Stimulated activated CD4-positive, alpha-beta T cell treated with anti-CD3 and anti-CD28 coated beads, Interleukin-1b, Interleukin-23, amount 100 ng/mL, for 48 hours (primary cell): ENCODE measurements at regions not wholly inside any gene's neighbourhood (a gene's known extent, or its start where the extent isn't known, plus 50 kb on each side); places are given as distances from the start of the nearest gene placed in this dataset.

ENCODE experiments used
- DNase-seq: peaks from one replicate; pipeline ENCODE4 v3.0.0-alpha.2; 2020

DNA sequence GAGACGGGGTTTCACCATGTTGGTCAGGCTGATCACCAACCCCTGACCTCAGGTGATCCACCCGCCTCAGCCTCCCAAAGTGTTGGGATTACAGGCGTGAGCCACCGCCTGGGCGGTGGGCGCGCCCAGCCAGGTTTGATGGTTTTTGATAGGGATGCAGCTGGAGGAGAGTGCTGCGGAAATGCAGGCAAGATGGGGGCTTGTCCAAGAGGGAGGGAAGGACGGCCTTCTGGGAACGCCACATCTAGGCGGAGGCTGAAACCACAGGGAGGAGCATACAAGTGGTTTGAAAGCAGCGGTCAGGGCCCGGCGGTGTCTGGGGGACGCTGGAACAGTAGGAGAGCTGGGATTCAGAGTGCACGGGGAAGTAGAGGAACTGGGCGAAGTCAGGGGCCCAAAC, 134.6 kb downstream of the VRK1 start:
- DNase-seq = no peak

DNA sequence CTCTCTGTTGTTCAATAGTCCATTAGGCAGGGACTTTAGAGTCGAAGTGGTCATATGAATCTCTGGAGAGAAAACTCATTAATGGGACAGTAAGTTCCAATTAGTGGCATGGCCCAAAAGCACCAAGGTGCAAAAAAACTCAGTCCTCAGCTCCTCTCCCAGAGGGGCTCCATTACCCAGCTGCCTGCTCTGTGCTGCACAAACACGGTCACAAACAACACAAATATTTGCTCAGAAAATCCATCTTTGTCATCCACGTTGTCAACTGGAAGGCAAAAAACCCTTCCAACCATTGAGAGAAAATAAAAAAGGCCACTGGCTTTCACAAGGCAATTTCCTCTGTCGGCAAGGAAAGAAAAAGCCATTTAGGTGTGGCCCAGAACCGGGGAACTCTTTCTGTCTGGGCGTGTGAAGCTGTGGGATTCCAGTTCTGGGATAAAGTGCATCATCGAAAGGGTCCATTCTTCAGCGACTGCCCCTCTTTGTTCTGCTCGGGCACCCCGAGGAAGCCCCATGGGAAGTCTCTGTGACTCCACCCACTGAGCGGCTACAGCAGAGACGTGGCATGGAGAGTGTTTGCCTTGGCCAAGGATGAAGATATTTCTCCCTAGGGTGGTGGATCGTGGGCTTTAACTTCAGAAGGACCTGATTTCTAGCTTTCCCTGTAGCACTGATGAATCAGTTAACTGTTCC, 137.6 kb downstream of the VRK1 start:
- DNase-seq = no peak

DNA sequence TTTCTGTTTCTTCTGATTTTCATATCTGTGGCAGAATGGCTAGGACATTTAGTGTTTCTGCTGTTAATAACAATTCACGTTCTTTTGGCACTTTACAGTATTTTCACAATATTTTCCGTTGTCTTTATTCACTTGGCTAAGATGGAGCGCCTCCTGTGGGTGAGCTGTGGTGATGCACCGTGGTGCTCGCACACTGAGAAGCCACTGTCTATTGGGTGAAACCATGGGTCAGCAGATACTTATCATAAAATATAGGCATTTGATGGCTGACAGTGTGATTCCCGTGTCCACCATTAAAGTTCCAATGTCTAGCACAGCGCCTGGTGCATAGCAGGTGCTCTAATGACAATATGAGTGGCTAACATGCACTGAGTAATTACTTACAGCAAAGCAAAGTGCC, 141.8 kb downstream of the VRK1 start:
- DNase-seq = no peak

DNA sequence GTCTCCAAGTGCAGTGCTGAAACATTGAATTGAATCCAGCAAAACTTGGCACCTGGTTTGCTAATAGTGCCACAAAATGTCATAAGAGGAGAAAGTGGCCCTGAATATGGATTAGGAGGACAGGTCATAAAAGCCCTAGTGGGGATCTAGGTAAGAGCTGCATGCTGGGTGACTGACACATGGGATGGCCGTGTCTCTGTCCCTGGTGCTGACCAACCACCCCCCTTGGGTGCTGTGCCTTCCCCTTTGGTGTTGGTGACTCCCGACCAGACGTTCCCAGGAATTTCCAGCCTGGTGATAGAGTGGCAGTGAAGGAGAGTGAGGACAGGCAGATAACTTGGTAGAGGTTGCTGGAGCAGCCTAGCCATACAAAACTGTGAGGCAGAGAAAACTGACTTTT, 142.8 kb downstream of the VRK1 start:
- no peak for DNase-seq

DNA sequence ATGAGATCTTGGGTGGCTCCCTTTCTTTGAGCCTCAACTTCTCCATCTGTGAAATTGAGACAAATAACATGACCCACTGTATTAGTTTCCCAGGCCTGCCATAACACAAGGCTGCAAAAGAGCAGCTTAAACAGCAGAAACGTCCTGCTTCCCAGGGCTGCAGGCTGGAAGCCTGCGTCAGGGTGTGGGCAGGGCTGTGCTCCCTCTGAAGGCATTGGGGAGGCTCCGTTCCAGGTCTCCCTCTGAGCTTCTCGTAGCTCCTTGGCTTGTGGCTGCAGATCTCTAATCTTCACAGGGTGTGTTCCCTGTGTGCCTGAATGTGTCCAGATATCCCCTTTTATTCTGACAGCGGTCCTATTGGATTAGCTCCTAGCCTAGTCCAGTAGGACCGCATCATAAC, 147.1 kb downstream of the VRK1 start:
- no peak for DNase-seq

DNA sequence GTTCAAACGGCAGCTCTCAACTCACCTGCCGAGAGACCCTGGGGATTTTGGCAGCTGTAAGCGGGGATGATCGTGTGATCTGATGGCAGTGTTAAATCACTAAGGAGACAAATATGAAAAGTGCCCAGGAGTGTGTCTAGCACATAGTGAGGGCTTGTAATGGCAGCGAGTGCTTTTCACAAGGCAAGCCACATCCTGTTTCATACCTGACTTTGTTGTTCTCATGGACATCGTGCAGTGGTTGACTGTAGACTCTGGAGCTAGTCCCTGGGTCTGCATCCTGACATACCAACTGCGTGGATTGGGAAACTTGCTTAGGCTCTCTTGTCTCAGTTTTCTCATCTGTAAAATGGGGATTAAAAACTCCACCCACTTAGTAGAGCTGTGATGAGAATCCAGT, 148.5 kb downstream of the VRK1 start:
- no peak for DNase-seq

DNA sequence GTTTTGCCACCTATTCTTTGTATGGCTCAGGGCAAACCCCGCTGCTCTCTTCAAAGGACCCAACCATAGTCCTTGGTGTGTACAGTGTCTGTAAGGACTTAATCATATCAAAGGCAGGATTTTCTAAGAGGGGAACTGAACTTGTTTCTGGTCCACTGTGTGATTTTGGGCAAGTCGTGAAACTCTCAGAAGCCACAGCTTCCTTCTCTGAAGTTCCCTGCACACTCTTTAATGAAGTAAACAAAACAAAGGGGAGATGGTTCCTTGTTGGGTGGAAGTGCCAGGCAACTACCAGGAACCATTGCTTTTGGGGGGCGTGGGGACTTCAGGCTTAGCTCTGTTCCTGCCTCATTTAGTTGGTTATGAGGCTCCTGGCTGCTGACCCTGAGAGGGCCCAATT, 152.4 kb downstream of the VRK1 start:
- no peak for DNase-seq

DNA sequence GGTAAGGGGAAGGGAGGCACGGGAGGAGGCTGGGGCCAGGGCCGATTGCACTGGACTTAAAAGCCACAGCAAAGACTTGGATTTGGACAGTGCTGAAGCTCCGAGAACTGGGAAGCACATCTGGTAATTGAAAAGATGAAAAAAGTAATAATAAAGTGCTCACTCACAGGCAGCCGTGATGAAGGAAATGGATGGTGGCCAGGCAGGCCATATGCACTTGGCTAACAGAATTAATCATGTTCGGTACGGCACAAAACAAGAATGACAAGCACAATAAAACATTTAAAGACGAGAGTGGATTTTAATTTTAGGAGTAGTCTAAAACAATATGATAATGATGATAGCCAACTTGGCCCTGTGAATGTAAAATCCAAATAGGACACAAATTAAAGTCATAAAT, 154.3 kb downstream of the VRK1 start:
- no peak for DNase-seq

DNA sequence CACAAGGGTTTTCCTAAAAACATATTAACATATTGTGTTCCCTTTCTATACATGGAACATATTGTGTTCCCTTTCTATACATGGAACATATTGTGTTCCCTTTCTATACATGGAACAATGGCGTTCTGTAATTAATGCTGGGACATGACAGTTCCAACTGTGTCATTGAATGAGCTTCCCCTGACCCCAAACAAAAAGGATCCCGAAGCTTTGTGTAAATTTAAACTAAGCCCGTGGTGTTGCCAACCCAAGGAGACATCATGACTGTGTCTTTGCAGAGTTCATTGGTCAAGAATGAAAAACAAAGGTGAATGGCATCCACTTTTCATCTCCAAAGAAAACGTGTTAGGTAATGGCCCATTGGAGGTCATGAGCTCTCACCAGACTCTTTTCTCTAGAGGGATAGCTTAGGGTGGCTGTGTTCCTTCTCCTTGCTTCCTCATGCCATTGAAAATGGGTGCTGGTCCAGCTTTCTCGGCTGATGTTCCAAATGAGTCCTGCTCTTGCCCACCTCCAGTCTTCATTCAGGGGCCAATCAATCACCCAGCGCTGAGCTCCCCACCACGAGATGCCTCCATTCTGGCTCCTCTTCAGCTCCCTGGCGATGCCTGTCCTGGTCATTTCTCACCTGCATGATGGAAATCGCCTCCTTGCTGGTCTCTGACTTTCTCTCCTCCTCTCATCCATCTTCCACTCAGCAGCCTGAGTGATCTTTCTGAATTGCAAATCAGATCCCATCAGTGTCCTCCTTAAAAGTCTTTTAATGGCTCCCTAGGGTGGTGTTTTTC, 156.1 kb downstream of the VRK1 start:
- DNase-seq = no peak

DNA sequence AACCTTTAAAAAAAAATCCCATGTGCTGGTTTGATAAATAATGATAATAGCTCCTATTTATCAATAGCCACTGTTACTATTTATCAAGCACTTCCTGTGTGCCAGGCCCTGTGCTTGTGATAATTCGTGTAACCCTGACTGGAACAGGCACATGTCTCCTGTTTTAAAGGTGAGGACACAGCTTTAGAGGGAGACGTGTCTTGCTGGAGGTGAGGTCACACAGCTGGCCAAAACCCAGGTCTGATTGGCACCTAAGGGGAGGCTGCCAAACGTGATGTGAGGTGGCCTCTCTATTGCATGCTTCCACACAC, 156.6 kb downstream of the VRK1 start:
- DNase-seq = no peak

DNA sequence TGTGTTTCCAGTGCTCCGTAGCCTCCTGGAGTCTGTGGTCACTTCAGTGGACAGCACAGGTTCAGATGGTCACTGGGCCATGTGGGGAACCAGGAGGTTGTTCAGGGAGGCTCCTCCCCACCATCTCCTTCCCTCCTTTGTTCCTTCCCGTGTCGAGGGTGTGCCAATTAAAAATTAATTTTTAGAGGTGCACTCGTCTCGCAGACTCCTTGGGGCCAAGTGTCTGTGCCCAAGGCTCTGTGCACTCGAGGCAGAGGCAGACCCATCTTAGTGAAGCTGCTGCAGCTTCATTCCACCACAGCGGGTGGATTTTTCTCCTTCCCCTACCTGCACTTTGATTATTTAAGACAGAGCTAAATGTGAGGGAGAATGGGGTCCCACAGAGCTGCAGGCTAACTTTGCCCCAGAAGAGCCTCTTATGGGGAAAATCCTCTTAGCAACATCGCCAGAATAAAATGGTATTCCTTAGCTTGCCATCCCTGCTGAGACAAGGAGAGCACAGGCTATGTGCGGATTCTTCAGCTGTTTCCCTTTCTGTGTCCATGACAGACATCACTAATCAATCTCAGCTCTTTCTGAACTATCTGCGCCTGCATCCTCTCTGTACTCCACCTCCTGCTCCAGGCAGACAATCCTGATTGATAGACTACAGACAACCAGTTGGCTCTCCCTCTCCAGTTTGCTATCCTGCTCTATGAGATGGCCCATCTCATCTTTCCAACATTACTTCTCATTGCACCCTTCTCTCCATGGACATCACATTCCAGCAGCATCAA, 159.5 kb downstream of the VRK1 start:
- no peak for DNase-seq

DNA sequence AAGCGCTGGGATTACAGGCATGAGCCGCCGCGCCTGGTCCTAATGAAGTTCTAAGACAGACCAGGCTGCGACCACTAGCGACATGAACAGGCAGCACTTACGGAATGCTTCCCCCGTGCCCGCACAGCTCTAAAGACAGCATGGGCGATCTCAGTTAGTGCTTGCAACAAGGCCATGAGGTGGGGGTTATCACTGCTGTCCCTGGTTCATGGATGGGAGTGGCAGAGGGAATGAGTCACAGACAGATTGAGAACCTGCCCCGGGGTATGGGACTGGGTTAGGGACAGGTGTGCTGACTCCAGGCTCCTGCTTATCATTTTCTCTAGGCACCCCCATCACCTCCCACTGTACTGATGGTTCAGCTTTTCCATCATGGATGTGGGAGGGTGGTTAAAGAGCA, 160.9 kb downstream of the VRK1 start:
- DNase-seq = no peak

DNA sequence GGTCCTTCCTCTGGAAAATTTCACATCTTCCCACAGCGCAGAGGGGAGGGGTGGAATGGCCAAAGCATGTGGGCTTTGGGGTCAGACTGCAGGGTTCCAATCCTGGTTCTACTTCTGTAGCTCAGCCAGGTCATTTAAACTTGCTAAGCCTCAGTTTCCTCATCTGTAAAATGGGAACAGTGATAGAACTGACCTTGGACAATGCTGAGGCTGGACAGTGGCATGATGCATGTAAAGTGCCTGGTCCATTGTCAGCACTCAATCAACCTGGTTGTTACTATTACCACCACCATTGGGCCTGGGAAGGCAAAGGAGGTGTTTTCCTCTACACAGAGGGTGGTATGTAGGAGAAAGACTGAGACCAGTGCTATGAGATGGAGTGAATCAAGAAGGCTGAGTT, 162.8 kb downstream of the VRK1 start:
- DNase-seq = no peak

DNA sequence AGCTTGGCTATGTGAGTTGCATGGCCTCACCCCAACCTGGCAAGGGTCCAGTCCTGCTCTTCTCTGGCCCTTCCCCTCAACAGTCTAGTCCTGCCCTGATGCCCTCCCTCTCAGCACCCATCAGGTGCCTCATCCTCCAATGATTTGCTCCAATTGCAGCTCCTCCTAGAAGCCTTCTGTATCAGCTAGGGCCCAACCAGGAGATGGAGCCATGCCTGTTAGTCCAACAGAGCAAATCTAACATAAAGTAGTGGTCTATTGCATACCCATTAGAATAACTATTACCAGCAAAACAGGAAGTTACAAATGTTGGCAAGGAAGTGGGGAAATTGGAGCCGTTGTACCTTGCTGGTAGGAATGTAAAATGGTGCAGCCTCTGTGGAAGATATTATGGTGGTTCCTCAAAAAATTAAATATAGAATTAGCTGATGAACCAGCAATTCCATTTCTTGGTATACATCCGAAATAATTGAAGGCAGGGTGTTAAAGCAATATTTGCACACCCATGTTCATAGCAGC, 163.5 kb downstream of the VRK1 start:
- no peak for DNase-seq

DNA sequence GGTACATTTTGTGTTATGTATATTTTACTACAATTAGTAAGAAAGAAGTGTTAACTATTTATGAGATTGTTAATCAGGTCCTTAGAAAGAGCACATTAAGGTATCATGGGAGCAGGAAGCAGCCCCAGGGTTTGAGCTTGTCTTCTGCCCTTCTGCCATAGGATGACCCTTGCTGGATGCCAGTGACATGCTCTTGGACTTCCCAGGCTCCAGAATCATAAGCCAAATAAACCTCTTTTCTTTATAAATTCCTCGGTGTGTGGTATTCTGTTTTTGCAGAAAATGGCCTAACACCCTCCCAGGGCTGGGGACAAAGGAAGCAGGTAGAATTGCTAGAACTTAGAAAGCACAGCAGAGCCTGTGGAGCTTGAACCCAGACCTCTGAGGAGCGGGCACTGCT, 164.7 kb downstream of the VRK1 start:
- DNase-seq = no peak

DNA sequence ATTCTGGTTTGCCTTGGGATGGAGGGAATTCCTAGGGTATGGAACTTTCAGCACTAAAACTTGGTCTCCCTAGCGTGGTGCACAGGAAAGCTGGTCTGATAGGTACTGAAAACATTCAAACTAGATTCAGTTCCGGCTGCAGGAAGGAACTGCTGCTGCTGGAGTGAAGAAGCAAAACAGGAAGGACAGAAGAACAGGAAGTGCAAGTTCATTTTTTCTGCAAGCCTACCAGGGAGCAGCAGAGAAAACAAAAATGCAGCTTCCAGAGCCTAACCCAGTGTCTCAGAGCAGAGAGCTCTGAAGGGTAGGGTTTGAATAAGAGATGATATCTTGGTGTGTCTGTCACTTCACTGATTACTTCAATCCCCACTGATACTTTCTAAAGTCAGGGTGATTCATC, 165.2 kb downstream of the VRK1 start:
- DNase-seq = no peak

DNA sequence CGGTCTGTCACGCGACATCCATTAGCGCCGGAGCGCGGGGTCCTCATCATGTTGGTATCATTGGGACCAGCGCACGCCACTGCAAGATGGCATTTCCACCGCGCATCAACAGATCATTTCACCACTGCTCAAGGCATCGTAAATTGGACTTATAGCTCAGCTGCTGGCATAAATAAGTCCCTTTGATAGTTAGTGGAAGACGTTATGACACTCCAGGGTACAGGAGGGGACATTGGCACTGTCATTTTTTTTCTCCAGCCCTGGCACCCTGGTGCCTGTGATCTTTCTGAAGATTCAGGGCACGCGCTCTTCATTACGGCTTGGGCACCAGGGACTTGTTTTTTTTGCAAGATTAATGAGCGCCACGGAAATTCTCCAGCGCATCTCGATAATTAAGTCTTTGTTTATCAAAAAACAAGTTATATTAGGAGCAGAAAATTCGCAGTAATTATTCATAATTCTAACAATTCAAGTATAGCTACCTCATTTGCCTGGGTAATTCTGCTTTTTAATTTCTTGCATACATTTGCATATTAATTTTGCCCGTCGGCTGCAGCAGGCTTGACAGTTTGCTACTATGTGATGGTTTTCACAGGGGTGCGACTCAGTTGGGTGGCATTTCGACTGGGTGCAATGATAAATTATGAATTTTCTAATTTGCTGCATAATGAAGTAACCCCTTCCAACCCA, 167.7 kb downstream of the VRK1 start:
- DNase-seq = no peak

DNA sequence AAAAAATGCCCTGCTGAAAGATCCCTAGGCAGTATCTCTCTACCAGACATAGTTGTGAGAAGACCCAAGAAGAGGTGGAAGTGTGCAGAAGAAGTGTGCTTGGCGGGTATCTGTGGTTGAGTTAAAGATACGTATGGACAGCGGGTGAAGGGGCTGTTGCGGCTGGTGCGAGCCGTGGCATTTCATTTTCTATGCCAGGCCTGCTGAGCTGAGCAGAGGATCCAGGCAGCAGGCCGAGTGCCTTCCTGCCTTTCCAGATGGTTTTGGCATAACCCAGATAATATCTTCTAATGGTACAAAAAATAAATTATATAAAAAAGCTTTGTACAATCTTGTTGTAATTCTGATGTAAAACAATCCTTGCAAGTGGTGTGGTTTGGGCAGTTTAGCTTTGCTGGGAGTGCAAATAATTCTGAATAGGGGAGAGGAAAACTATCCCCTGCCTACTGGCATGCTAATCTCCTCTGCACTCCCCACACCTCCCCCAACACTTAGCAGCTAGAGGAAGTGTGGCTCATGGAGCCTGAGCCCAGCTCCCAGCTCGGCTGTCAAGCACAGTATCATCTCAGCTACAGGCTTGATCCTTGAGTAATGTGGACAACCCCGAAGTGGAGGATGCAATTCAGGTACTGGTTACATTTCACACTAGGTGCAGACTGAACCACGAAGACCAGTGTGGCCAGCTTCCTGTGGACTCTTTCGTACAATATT, 168.9 kb downstream of the VRK1 start:
- DNase-seq = no peak

DNA sequence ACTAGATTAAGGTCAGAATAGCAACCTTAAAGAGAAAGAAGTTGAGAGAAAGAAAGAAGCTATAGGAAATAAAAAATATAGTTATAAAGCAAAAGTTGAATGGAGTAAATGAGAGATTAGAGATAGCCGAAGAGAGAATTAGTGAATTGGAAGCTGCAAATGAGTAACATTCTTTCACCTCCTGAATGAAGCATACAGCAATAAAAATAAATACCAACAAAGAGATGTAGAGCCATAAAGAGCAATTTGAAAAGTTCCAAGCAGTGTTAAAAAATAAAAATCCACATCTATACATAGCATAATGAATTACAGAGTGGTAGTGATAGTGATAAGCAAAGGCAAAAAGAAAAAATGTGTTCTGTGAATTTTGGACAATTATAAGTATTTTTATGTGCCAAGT, 177.9 kb downstream of the VRK1 start:
- DNase-seq = no peak

DNA sequence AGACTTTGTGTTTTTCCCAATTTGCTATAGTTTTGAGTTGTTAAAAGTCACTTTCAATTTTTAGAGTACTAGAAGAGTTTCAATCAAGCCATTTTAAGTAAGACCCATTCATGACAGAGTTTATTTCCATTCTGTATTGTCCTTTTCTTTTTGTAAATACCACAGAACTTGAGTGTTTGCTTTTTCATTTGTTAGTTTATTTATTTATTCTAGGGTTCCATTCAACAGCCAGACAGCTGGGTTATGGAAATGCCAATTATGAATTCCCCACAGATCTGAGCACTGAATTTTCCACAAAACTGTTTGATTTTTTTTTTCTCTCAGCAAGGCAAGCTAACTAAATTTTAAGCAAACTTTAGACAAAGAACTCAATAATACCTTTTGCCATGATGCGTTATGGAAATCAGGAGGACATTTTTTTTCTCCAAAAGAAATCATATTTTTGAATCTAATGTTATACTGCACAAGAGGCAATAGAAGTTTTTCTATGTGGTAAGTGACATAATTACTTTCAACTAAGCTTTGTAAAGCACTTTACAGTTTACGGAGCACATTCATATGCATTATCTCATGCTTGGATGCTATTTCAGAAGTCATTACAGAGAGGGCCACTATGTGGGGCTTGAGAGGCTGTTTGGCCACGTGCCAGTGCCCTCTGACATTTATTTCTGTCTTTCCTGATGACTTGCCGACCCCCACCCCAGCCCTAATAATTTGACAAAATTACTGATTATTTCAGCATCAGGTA, 181.5 kb downstream of the VRK1 start:
- DNase-seq = no peak

DNA sequence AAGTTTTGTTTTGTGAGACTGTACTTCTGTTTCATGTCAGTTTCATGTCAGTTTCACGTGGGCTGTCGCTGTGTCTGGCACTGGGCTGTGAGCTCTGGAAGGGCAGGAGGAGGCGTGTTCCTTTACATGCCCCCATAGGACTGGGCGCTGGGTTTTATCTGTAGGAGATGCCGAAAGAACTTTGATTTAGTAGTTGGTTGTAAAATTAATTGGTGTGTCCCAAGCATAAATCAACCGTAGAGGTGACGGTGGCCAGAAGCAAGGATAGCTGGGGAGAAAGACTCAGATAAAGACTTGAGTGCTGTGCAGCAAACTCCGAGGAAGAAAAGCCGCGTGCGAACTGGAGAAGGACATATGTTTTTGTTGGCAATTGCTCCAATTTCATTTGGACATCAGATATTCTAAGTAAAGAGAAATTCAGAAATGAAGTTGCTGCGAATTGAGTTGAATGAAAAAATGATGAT, 182.5 kb downstream of the VRK1 start:
- no peak for DNase-seq

DNA sequence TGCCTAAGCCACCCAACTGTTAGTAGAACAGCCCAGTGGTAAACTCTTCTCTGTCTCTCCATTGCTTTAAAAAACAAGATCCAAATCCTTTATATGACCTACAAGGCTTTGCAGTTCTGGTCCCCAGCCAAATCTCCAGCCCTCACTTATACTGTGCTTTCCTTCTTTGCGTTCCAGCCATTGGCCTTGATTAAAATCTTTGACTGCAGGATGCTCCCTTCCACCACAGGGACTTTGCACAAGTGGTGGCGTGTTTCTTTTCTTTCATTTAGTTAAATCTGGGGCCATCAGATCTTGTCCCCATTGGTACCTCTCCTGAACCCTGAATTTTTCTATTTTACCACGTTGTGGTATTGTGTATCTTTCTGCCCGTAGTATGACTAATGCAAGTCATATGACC, 183.7 kb downstream of the VRK1 start:
- DNase-seq = no peak
